GM18502 (cell line): ENCODE measurements at regions not wholly inside any gene's neighbourhood (a gene's known extent, or its start where the extent isn't known, plus 50 kb on each side); places are given as distances from the start of the nearest gene placed in this dataset.
"Not testable (repeated sequence)": the region's sequence is repeated elsewhere in the genome, so short reads cannot be mapped to it uniquely, and the experiment has no call there.

Source experiments
- ATAC-seq: cut with Tn5 transposase; IDR thresholded peaks from one replicate; pipeline ENCODE4 v1.9.1; 2021; ENCODE audit warnings: mild to moderate bottlenecking; ENCODE audit not compliant: unreplicated experiment, poor library complexity

DNA sequence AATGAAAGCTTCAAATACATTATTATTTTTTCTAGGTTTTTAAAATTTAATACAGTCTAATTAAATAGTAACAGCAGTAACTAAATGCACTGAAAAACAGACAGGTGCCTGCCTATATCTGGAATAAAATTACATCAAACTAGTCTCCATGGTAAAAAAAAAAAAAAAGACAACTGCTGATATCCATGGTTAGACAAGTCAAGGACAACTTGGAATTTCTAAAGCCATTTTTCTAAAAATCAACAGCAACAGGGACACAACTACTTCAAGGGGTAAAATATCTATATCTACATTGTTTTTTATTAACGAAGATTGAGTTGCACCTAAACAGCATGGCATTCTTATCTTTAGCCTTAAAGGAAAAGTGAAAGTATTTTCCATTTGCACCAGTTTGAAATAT is 74.7 kb upstream of the VPREB1 start:
- no peak for ATAC-seq

DNA sequence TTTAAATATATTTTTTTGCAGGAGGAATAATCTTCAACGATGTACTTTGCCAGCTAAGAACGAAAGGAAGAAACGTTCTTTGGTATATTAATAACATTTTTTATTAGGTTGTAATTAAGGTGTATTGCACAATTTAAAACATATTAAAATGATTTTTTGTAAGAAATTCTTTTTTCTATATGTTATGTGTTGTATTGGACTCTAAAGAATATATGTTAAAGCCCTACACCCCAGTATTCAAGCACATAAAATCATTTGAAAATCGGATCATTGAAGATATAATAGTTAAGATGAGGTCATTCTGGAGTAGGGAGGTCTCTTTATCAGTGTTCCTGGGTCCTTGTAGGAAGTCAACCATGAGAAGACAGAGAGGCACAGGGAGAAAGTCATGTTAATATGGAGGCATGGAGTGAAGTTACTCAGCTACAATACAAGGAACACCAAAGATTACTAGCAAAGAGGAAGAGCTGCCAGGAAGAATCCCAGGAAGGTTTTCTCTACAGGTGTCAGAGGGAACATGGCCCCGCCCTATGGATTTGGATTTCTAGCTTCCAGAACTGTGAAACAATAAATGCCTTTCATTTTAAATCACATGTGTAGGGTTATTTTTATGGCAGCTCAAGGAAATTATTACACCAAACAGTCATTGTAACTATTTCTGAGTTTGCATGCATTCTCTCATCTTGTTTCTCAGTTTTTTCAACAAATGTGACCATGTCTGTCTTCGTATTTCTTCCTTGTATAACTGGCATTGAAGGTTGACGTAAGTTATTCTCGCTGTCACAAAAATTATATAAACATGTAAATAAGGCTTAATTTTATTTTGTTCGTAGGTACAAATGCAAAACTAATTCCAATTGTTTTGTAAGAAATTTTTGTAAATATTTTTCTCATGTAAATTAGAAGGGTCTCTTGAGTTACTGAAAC is 75.4 kb upstream of the VPREB1 start:
- no peak for ATAC-seq

DNA sequence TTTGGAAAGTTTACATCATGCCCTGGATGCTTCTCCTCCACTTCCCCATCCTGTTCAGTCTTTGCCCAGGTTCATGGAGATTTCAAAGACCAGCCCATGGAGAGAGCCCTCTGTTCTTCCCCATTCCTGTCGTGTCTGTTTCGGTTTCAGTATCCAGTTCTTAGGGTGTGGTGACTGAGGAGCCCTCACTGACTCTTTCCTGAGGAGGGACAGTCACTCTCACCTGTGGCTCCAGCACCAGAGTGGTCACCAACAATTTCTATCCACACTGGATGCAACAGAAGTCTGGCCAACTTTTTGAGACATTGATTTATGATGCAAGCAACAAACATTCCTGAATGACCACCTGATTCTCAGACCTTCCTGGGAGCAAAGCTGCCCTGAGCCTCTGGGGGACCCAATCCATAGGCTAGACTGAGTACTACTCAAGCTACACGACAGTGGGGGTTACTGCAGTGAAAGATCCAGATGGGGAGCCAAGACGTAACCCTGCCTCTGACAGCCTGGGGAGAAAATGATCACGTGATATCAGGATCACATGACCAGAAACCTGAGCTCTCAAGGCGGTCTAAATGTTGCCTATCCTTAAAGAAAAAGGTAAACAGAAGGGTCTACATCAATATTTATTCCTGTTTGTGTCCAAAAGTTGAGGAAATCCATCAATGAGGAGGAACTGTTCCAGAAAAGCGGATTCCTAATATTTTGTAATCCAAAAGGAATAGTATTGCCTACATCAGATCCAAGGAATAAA is 76.2 kb upstream of the VPREB1 start:
- ATAC-seq: no peak

DNA sequence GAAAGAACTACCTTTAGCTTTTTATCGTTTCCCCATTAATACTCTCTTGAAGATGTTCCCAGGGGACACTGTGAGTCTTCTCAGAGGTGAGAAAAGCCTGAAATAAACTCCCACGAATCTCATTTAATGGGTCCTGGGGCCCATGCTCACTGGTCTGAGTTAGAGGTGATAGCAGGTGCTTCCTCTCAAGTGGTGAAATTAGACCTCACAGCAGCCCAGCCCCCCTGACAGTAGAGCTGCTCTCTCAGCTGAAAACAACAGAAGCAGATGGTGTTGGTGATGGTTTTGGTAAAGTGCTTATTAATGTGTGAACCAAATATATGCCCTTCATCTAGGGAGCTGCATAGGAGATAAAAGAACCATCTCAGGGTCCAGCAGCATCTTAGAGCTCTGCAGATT is 76.8 kb upstream of the VPREB1 start:
- no peak for ATAC-seq

DNA sequence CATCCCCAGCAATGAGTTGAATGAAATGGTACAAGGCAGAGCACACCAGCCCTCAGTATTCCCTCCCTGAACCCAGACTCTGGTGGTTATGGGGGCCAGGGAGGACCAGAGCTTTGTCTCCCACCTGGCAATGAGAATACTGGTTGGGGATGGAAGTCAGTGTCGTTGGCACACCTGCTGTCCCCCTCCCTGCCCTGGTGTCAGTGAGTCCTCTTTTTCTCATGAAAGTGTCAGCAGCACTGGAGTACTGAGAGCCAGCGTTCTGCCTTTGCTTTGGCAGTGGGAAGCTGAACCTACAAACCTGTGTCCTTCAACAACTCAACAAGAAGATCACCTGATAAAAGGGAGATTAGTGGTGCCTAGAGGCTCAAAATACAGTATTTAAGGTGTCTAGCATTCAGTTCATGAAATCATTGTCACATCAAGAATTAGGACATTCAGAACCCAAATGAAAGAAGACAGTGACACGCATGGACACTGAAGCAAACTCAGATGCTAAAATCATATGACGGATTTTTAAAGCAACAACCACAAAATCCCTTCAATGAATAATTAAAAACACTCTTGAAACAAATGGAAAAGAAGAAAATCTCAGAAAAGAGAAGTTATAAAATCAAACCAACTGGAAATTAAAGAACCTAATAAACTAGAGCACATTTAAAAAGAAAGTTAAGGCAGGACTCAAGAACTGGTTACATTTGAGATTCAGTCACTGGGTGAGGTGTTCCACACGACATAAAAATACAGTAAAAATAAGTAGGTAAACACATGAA is 77.5 kb upstream of the VPREB1 start:
- ATAC-seq: no peak

DNA sequence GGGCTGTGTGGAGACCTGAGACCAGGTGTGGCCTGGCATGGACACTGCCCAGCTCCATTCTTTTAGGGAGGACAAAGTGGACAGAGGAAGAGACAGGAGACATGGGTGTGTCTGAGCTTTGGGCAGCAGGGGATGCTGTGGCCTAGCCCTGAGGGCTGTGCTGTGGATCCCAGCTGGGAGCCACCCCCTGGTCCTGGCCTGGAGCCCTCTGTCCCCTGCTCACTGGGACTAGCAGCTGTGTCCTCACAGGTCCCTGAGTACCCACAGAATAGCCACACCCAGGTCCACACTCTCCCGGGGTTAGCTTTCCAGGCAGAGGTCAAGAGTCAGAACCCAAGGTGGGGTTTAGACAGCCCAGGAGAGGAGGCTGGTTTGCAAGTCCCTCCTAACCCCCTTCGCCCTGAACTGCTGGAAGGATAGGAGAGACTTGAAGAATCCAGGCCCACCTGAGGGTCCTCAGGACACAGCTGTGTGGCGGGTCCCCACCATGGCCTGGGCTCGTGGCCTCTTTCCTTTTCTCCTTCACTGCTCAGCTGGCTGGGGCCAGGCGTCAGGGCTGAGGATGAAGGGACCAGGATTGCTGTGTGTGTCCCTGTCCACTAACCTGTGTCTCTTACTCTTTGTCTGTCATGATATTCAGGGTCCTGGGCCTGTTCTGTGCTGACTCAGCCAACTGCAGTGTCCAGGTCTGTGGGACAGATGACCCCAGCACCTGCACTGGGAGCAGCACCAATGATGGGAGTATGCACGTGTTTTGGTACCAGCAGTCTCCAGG is 78.5 kb upstream of the VPREB1 start:
- ATAC-seq: no peak

DNA sequence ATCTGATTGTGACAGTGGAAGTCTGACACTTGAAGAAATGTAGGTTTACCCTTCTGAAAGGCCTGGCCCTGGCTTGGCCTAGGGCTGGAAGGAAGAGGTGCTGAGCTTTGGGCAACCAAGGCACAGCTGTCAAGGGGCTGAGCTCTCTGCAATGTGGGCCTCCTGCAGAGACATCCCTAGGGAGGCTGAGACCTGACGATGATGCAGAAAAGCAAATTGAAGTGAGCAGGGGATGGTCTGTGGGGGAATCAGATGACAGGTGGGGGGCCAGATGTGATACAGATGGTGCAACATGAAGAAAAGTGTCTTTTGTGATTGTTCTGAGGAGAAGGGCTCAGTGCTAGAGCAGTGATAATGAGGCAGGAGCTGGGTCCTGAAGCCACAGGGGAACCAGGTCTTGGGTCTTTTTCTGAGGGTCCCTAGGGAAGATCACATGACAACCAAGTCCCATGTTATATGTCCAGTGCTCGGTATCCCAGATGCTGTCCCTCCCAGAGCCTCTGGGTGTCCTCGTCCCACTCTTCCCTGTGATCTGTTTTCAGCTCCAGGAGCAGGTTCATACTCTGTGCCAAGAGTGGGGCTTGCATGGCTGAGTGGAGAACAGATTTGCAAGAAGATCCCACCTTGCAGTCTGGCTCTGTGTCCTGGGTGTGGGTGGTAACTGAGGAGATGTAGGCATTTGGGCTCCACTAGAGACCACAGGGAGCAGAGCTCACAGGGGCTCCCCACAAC is 79.9 kb upstream of the VPREB1 start:
- ATAC-seq: no peak

DNA sequence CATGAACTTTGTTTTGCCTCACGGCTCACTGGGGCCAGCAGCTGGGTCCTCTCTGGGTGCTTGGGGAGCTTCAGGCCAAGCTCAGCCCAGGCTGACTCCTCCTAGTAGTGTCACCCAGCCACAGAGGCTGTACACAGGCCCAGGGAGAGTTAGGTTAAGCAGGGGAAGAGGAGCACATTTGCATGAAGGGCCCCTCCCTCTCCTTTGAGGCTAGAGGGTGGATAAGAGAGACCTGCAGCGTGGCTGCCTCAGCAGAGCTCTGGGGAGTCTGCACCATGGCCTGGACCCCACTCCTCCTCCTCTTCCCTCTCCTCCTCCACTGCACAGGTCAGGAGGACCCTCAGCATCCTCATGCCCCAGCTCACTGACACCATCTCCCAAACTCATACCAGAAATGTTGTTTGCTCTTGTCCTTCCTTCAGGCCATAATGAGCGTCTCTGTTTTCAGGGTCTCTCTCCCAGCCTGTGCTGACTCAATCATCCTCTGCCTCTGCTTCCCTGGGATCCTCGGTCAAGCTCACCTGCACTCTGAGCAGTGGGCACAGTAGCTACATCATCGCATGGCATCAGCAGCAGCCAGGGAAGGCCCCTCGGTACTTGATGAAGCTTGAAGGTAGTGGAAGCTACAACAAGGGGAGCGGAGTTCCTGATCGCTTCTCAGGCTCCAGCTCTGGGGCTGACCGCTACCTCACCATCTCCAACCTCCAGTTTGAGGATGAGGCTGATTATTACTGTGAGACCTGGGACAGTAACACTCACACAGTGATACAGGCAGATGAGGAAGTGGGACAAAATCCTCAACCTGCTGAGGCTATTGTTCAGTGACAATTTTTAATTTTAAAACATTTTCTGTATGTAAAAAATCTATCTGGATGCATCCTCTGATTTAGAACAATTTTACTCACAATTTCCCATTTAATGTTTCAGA is 82.4 kb upstream of the VPREB1 start:
- ATAC-seq: peak; percentile 82

DNA sequence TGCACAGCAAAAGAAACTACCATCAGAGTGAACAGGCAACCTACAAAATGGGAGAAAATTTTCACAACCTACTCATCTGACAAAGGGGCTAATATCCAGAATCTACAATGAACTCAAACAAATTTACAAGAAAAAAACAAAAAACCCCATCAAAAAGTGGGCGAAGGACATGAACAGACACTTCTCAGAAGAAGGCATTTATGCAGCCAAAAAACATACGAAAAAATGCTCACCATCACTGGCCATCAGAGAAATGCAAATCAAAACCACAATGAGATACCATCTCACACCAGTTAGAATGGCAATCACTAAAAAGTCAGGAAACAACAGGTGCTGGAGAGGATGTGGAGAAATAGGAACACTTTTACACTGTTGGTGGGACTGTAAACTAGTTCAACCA is 83.8 kb upstream of the VPREB1 start:
- ATAC-seq: not testable (repeated sequence)

DNA sequence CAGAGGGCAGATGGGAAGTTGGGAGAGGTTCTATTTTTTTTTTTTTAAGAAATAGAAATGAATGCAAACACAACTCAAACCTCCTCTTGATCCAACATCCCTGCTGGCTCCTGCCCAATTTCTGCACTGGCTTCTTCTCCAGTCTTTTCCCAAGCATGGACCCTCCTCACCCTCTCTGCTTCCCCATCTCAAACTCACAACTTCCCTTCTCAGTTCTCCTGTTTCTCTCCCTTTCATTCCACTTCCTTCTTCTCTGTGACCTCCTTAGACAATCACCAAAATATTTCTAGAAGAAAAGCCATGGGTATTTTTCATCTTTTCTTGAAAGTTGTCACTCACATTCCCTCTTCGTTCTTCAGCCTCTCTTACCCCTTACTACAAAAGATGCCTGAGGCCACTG is 85.2 kb upstream of the VPREB1 start:
- ATAC-seq: no peak

DNA sequence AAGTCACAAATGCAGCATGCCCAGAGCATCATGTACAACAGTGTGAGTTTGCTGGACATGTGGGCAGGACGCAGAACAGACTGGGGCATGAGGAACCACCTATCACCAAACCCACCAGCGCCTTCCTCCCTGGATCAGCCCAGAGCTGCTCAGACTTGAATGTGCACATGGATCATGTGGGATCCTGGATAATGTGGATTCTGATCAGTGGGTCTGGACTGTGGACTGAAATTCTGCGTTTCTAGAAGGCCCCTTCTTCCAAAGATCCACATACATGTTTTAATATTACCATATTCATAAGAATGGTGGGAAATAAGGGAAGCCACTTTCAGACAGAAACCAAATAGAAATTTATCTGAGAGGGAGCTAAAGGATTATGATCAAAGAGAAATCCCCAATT is 85.6 kb upstream of the VPREB1 start:
- no peak for ATAC-seq

DNA sequence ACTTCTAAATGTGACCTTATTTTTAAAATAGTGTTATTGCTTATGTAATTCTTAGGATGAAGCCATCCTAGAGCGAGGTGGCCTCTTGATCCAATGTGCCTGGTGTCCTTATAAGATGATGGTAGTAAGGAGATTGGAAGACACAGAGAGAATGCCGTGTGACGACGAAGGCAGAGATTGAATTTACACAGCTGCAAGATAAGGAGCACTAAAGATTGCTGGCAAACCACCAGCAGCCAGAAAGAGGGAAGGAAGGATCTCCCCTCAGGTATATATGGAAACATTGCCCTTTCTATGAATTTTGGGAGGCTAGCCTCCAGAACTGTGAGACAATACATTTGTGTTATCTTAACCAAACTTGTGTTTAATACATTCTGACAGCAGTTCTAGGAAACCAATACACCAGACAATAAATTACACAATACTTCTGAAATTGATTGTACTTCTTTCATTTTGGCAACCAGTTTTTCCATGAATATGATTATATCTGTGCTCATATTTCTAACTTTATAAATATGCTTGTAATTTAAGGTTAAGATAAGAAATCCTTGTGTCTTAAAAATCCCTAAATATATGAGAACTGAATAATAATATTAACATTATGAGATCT is 86.3 kb upstream of the VPREB1 start:
- no peak for ATAC-seq

DNA sequence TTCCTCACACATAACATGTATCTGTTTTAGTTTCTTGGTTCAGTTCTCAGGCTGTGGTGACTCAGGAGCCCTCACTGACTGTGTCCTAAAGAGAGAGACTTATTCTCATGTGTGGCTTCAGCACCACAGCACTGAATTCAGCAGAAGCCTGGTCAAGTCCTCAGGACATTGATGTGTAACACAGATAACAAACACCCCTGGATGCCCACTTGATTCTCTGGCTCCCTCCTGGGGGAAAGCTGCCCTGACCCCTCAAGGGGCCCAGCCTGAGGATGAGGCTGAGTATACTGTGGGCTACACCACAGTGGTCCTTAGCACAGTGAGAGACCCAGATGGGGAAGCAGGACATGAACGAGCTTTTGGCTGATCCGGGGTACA is 87.2 kb upstream of the VPREB1 start:
- ATAC-seq: peak; percentile 30

DNA sequence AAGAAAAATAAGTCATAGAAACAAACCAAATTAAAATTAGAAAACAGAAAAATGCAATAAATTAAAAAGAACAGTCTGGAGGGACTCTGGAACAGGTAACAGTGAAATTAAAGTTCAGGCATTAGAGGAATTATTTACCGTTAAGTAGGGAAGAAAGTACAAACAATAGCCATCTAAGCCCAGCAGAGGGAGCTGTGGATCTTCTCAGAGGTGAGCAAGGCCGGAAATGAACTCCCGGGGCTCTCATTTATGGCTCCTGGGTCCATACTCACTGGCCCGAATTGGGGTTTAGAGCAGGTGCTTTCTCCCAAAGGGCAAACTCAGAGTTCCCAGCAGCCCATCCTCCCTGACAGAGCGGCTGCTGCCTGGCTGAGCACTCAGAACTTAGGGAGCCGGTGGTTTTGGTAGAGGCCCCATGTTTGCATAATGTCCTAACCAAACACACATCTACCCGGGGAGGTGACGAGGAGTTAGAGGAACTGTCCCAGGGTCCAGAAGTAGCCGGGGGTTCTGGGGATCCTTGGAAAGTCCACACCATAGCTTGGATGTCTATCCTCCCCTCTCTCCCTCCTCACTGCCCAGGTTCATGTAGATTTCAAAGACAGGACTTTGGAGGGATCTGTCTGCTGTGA is 87.8 kb upstream of the VPREB1 start:
- ATAC-seq: peak; percentile 56

DNA sequence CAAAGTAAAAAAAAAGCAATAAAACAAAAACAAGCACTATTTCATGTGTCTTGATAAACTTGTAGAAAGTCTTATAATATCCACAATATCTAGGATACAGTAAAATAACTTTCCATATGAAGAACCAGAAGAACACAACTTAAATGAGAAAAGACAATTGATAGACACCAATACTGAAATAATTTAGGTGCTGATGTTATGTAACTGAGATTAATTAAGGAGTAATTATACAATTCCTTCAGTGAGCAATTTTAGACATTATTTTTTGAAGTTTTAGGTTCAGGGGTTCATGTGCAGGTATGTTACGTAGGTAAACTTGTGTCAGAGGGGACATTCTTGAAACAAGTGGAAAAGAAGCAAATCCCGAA is 88.3 kb upstream of the VPREB1 start:
- no peak for ATAC-seq

DNA sequence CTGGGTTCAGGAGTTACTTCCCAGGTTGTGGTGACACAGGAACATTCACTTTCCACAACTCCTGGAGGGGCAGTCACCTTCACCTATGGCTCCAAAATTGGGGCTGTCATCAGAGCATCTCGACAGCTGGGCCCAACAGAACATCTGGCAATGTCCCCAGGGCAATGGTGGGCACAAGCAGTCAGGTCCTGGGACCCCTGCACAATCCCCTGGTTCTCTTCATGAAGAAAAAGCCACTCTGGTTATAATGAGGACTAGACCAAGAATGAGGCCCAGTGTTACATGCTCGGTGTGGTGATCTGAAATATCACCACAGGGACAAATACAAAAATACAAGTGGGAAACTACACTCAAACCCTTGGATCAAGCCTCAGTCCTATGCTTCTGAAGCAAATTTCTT is 89.0 kb upstream of the VPREB1 start:
- no peak for ATAC-seq

DNA sequence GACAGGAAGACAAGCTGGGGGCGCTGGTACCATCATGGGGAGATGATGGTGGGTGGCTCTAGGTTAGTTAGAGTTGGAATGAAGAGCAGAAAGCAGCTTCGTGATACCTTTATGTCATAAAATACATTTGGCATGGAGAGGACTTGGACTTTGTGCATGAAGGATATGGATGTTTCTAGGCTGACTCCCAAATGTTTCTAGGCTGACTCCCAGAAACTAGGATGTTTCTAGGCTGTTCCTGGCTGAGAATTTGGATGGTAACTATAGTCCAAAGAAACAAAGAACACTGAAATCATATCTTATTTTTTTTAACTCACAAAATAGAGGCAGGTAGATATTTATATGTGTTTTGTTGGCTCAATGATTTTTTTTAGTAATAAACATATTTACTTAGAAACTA is 89.4 kb upstream of the VPREB1 start:
- ATAC-seq: no peak

DNA sequence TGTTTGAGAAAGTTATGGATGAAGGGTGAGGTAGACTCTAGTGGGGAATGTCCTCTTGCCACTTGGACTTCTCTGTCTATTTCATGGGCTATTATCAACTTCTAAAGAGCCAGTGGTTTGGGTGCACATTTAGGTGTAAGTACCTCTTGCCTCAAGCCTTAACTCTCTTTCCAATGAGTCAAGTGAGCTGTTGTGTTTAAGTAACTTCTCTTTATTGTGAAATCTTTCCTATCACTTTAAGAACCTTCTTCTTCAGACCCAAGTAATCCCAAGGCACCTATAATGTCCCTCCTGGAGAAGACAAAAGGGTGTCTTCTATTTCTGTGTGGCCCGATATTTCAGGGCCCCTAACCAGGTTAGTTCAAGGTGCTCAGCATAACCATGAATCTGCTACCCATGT is 90.5 kb upstream of the VPREB1 start:
- no peak for ATAC-seq
